ENCODE measurements at regions not wholly inside any gene's neighbourhood (a gene's known extent, or its start where the extent isn't known, plus 50 kb on each side); places are given as distances from the start of the nearest gene placed in this dataset.

DNA sequence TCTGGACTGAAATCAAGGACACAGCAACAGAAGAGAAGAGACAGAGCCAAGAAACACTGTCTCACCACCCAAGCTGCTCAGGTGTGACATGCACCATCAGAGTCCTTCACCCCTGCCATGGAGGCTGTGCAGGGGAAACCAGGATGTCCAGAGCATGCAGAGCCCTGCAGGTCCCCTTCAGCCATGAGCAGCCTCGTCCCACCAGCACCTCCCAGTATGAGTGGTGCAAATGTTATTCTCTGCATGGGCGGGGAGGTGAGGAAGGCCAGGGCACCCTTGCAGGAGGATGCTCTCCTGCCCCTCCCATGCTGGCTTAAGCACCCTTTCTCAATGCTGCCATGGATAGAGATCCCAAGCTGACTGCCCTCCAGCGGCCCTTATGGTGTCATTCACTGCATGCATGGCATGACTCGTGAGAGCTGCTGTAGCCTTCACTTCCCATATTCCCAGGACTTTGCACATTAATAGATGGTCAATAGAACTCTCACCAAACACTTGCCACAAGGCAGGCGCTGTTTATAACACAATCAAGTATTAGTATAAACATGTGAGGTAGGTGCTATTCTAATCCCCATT is 171.0 kb downstream of the ANAPC1 start:
- TF ChIP-seq, protein P1, sequence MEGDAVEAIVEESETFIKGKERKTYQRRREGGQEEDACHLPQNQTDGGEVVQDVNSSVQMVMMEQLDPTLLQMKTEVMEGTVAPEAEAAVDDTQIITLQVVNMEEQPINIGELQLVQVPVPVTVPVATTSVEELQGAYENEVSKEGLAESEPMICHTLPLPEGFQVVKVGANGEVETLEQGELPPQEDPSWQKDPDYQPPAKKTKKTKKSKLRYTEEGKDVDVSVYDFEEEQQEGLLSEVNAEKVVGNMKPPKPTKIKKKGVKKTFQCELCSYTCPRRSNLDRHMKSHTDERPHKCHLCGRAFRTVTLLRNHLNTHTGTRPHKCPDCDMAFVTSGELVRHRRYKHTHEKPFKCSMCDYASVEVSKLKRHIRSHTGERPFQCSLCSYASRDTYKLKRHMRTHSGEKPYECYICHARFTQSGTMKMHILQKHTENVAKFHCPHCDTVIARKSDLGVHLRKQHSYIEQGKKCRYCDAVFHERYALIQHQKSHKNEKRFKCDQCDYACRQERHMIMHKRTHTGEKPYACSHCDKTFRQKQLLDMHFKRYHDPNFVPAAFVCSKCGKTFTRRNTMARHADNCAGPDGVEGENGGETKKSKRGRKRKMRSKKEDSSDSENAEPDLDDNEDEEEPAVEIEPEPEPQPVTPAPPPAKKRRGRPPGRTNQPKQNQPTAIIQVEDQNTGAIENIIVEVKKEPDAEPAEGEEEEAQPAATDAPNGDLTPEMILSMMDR (IDR thresholded peaks at IDR 0.05): no peak
- TF ChIP-seq, protein P2, sequence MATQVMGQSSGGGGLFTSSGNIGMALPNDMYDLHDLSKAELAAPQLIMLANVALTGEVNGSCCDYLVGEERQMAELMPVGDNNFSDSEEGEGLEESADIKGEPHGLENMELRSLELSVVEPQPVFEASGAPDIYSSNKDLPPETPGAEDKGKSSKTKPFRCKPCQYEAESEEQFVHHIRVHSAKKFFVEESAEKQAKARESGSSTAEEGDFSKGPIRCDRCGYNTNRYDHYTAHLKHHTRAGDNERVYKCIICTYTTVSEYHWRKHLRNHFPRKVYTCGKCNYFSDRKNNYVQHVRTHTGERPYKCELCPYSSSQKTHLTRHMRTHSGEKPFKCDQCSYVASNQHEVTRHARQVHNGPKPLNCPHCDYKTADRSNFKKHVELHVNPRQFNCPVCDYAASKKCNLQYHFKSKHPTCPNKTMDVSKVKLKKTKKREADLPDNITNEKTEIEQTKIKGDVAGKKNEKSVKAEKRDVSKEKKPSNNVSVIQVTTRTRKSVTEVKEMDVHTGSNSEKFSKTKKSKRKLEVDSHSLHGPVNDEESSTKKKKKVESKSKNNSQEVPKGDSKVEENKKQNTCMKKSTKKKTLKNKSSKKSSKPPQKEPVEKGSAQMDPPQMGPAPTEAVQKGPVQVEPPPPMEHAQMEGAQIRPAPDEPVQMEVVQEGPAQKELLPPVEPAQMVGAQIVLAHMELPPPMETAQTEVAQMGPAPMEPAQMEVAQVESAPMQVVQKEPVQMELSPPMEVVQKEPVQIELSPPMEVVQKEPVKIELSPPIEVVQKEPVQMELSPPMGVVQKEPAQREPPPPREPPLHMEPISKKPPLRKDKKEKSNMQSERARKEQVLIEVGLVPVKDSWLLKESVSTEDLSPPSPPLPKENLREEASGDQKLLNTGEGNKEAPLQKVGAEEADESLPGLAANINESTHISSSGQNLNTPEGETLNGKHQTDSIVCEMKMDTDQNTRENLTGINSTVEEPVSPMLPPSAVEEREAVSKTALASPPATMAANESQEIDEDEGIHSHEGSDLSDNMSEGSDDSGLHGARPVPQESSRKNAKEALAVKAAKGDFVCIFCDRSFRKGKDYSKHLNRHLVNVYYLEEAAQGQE (IDR thresholded peaks at IDR 0.05; ENCODE audit: insufficient read depth in 1 of 2, low read depth in 2 of 2, low read length in 1 of 2): no peak
